OCI-LY7 (cell line): ENCODE measurements at regions not wholly inside any gene's neighbourhood (a gene's known extent, or its start where the extent isn't known, plus 50 kb on each side); places are given as distances from the start of the nearest gene placed in this dataset.

Source experiments
- BruUV-seq: library from RNA; stranded (reverse); fragments of 400-500 nt; replicated peaks from 2 replicates; lab custom pipeline; 2021; lab: Mats Ljungman, UMichigan
- CTCF ChIA-PET: fragments of 300-600 bp; sonication (Branson Sonifier 250); formaldehyde crosslinking; loops from one replicate; lab custom pipeline; 2022; ENCODE audit warnings: antibody characterized with exemption; ENCODE audit not compliant: unreplicated experiment; lab: Charles Lee
- POLR2A ChIA-PET: fragments of 300-600 bp; sonication (Branson Sonifier 250); formaldehyde crosslinking; loops from one replicate; lab custom pipeline; 2022; ENCODE audit warnings: antibody characterized with exemption; lab: Charles Lee
- DNase-seq: peaks from one replicate; pipeline ENCODE4 v3.0.0-alpha.2; 2015; ENCODE audit warnings: low spot score
- H2AFZ ChIP-seq: fragments of 200-600 bp; sonication (generic), shearing (Covaris generic); 2 replicates; pipeline ENCODE4 v1.6.1; 2014; ENCODE audit warnings: mild to moderate bottlenecking, antibody characterized with exemption, low read length, moderate library complexity
- H3K27ac ChIP-seq: fragments of 200-600 bp; sonication (generic); 2 replicates; pipeline ENCODE4 v1.5.1; 2014; ENCODE audit warnings: mixed run types, low read depth, mild to moderate bottlenecking, moderate library complexity, low read length, inconsistent platforms; ENCODE audit not compliant: poor library complexity, severe bottlenecking
- H3K36me3 ChIP-seq: fragments of 200-600 bp; sonication (generic); 2 replicates; pipeline ENCODE4 v1.6.1; 2014; ENCODE audit warnings: mild to moderate bottlenecking, antibody characterized with exemption, low read length, moderate library complexity, mixed read lengths; ENCODE audit not compliant: insufficient read depth
- H3K4me1 ChIP-seq: fragments of 200-600 bp; sonication (generic); 2 replicates; pipeline ENCODE4 v1.5.1; 2014; ENCODE audit warnings: mild to moderate bottlenecking, low read length; ENCODE audit not compliant: insufficient read depth, poor library complexity, severe bottlenecking
- H3K4me2 ChIP-seq: fragments of 200-600 bp; sonication (generic); 2 replicates; pipeline ENCODE4 v1.6.1; 2014; ENCODE audit warnings: mild to moderate bottlenecking, low read length
- H3K4me3 ChIP-seq: fragments of 200-600 bp; sonication (generic); 2 replicates; pipeline ENCODE4 v1.5.1; 2014; ENCODE audit warnings: mild to moderate bottlenecking, low read depth, low read length; ENCODE audit not compliant: poor library complexity, severe bottlenecking
- H3K79me2 ChIP-seq: fragments of 200-600 bp; sonication (generic); 2 replicates; pipeline ENCODE4 v1.6.1; 2016; ENCODE audit warnings: low read depth, mild to moderate bottlenecking, low read length, moderate library complexity, mixed read lengths; ENCODE audit not compliant: insufficient read depth
- H3K9me2 ChIP-seq: fragments of 200-600 bp; sonication (generic); 2 replicates; pipeline ENCODE4 v1.6.1; 2016; ENCODE audit warnings: mild to moderate bottlenecking, low read length, mixed read lengths; ENCODE audit not compliant: insufficient read depth
- H3K9me3 ChIP-seq: fragments of 200-600 bp; sonication (generic); 2 replicates; pipeline ENCODE4 v1.6.1; 2014; ENCODE audit warnings: mild to moderate bottlenecking, mixed run types, low read length, mixed read lengths
- H4K20me1 ChIP-seq: fragments of 200-600 bp; sonication (generic); 2 replicates; pipeline ENCODE4 v1.6.1; 2014; ENCODE audit warnings: mild to moderate bottlenecking, antibody characterized with exemption, low read length, moderate library complexity, mixed read lengths; ENCODE audit not compliant: insufficient read depth
- EZH2phosphoT487 ChIP-seq: fragments of 200-600 bp; sonication (generic); IDR thresholded peaks from 2 replicates; pipeline ENCODE4 v1.6.1; 2018; ENCODE audit warnings: low read depth, borderline replicate concordance, mild to moderate bottlenecking, mixed run types, antibody characterized with exemption, low read length, moderate library complexity, mixed read lengths
- intact Hi-C: fragments of 100-400 bp; cut with micrococcal nuclease; formaldehyde crosslinking; loops from one replicate; pipeline ENCODE4 v1.10.0; 2022; ENCODE audit not compliant: unreplicated experiment
- TF ChIP-seq, protein P1 (sequence below): fragments of 200-600 bp; sonication (generic); conservative IDR thresholded peaks from 2 replicates; pipeline ENCODE4 v1.5.1; 2014; ENCODE audit warnings: mild to moderate bottlenecking, antibody characterized with exemption, low read length, moderate library complexity, mixed read lengths

DNA sequence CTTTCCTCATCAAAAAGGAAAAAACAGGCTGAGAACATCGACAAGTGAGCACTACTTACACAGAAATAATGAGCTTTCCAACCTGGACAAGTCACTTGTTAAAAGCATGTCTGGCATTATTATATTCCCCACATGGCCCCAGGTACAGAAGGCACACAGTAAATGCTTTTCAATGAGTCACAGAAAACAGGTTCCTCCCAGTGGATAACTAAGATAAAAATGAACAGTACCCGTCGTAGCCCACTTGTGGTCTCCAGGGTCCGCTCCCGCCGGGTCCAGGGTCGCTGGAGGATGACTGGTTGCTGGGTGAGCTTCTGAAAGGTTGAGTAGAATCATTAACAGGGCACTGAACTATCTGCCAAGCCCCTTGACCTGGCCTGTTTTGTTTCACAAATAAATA, 186.6 kb downstream of the SIPA1L2 start:
- Histone ChIP-seq H4K20me1 (no peaks in the 10 kb centered on the region), H3K36me3 (peaks cover 20% of the 10 kb centered on the region), H3K4me3 (no peak overlapping the region), H3K9me2 (no peaks in the 10 kb centered on the region), H3K4me2 (no peak overlapping the region), H3K27ac (no peak overlapping the region), H2AFZ (no peak overlapping the region), H3K4me1 (no peaks in the 10 kb centered on the region), H3K9me3 (no peaks in the 10 kb centered on the region), H3K79me2 (no peaks in the 10 kb centered on the region)
- TF ChIP-seq, protein P1, sequence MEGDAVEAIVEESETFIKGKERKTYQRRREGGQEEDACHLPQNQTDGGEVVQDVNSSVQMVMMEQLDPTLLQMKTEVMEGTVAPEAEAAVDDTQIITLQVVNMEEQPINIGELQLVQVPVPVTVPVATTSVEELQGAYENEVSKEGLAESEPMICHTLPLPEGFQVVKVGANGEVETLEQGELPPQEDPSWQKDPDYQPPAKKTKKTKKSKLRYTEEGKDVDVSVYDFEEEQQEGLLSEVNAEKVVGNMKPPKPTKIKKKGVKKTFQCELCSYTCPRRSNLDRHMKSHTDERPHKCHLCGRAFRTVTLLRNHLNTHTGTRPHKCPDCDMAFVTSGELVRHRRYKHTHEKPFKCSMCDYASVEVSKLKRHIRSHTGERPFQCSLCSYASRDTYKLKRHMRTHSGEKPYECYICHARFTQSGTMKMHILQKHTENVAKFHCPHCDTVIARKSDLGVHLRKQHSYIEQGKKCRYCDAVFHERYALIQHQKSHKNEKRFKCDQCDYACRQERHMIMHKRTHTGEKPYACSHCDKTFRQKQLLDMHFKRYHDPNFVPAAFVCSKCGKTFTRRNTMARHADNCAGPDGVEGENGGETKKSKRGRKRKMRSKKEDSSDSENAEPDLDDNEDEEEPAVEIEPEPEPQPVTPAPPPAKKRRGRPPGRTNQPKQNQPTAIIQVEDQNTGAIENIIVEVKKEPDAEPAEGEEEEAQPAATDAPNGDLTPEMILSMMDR, result no peak
- no peak for TF ChIP-seq EZH2phosphoT487
- no peak for DNase-seq
- no TSS peak for BruUV-seq
- intact Hi-C loops, result no loop called here
- CTCF ChIA-PET, result no interaction called here
- POLR2A ChIA-PET, result no interaction called here

DNA sequence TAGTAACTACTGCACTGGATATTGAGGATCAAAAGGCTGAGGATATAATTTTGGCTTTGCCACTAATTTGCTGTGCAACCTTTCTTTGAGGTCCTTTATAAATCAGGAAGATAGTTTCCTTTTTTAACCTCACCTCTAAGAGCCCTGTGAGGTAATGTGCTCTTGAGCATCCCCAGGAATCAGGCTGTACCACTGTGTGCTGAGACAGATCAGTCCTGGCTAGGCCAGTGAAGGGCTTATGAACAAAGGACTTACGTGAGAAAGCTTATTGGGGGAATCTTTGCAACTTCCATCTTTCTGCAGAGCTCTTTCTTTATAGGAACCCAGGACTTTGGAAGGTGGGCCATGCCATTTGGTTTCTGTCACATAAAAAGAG, 188.9 kb downstream of the SIPA1L2 start:
- Histone ChIP-seq H3K36me3 (peaks cover 20% of the 10 kb centered on the region), H2AFZ (no peak overlapping the region), H3K4me2 (no peak overlapping the region), H3K79me2 (no peaks in the 10 kb centered on the region), H3K4me1 (no peaks in the 10 kb centered on the region), H3K4me3 (no peak overlapping the region), H3K9me2 (no peaks in the 10 kb centered on the region), H3K27ac (no peak overlapping the region), H4K20me1 (no peaks in the 10 kb centered on the region), H3K9me3 (no peaks in the 10 kb centered on the region)
- BruUV-seq, result no TSS peak
- ChIA-PET CTCF (interaction anchor here (0.6 kb wide), 1 partner anchor 81 kb away, joined by 3 read pairs; no protein-coding TSS in a partner anchor), POLR2A (interaction anchor here (0.6 kb wide), 1 partner anchor 1734 kb away, joined by 5 read pairs; no protein-coding TSS in a partner anchor)
- TF ChIP-seq, protein P1, result no peak
- TF ChIP-seq EZH2phosphoT487, result no peak
- no peak for DNase-seq
- intact Hi-C loops, result no loop called here

DNA sequence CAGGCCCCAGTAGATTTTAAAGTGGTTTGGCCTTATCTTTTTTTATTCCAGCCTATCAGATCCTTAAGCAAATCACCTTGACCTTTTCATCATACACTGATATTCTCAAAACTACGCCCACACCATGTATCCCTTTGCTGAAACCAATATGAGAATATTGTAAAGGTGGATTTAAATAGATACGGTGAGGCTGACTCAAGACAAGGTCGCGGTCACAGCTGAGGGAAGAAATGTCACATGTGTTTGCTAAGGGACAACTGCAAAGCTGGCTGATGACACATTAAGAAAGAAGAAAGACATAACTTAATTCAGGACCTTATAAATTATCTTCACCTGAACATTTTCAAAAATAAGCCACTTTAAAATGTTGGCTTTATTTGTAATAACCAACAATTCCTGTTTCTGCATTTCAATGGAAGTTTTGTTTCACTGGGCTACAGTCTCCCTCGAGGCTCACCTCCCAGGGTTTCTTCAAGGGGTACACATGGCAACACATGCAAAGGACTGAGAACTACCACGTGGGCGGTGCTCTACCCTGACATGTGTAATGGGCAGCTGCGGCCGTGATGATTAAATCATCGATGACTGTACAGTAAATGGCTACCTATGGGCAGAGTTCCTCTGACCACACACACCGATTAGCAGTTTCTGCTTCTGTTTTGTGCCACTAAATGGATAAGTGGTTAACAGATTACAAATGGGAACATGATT, 189.5 kb downstream of the SIPA1L2 start:
- intact Hi-C loops, result no loop called here
- POLR2A ChIA-PET, result no interaction called here
- no peak for DNase-seq
- Histone ChIP-seq H3K27ac (no peak overlapping the region), H2AFZ (no peak overlapping the region), H3K79me2 (no peaks in the 10 kb centered on the region), H3K9me3 (no peaks in the 10 kb centered on the region), H4K20me1 (no peaks in the 10 kb centered on the region), H3K4me2 (no peak overlapping the region), H3K9me2 (no peaks in the 10 kb centered on the region), H3K4me1 (no peaks in the 10 kb centered on the region), H3K4me3 (no peak overlapping the region), H3K36me3 (peaks cover 20% of the 10 kb centered on the region)
- CTCF ChIA-PET, result no interaction called here
- no TSS peak for BruUV-seq
- TF ChIP-seq EZH2phosphoT487, result no peak
- TF ChIP-seq, protein P1, result no peak
